ENCODE measurements at regions not wholly inside any gene's neighbourhood (a gene's known extent, or its start where the extent isn't known, plus 50 kb on each side); places are given as distances from the start of the nearest gene placed in this dataset.

DNA sequence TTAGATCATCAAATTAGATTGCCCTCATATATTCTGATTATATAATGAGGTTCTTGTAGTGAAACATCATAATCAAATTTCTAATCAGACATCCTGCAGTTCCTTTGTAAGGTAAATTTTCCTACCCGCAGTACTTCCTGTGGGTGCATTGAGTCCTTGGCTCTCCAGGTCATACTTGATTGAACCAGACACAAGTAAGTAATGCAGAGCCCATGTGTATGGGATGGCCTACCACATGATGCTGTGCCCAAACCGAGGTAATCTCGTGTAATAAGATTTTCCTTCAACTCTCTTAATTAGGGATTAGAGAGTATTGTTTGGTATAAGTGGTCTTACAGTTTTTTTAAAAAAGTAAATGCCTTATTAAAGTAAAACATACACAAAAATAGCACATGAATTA lies 1841.8 kb downstream of the PCDH7 start:
- no peaks in the 10 kb centered on the region for H3K4me1 Mint-ChIP-seq (ENCODE audit: low read depth)
- H3K27me3 Mint-ChIP-seq = no peaks in the 10 kb centered on the region
- POLR2A ChIA-PET = no interaction called here
- Histone ChIP-seq H3K4me3 (ENCODE audit: low read length) (no peak overlapping the region), H3K9me3 (ENCODE audit: control insufficient read depth in 1 of 2, insufficient read depth in 1 of 2, low read length in 2 of 2) (peaks cover 4 to 8% of the 10 kb centered on the region in 2 experiments), H3K4me1 (ENCODE audit: insufficient read depth, low read length) (no peaks in the 10 kb centered on the region), H3K27ac (ENCODE audit: low read depth in 1 of 2, low read length in 2 of 2) (no peak overlapping the region), H3K27me3 (ENCODE audit: control insufficient read depth in 1 of 2, insufficient read depth in 2 of 2, low read length in 2 of 2) (no peaks in the 10 kb centered on the region), H3K36me3 (ENCODE audit: insufficient read depth, low read length) (no peaks in the 10 kb centered on the region)
- ATAC-seq (ENCODE audit: poor library complexity) (no peak), DNase-seq (no peak)
- H3K27ac Mint-ChIP-seq = no peak overlapping the region
- H3K36me3 Mint-ChIP-seq (ENCODE audit: low read depth) = no peaks in the 10 kb centered on the region
- peaks cover 9% of the 10 kb centered on the region for H3K9me3 Mint-ChIP-seq
- CTCF ChIA-PET = no interaction called here
- H3K4me3 Mint-ChIP-seq = no peak overlapping the region
- TF ChIP-seq, protein P1, sequence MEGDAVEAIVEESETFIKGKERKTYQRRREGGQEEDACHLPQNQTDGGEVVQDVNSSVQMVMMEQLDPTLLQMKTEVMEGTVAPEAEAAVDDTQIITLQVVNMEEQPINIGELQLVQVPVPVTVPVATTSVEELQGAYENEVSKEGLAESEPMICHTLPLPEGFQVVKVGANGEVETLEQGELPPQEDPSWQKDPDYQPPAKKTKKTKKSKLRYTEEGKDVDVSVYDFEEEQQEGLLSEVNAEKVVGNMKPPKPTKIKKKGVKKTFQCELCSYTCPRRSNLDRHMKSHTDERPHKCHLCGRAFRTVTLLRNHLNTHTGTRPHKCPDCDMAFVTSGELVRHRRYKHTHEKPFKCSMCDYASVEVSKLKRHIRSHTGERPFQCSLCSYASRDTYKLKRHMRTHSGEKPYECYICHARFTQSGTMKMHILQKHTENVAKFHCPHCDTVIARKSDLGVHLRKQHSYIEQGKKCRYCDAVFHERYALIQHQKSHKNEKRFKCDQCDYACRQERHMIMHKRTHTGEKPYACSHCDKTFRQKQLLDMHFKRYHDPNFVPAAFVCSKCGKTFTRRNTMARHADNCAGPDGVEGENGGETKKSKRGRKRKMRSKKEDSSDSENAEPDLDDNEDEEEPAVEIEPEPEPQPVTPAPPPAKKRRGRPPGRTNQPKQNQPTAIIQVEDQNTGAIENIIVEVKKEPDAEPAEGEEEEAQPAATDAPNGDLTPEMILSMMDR (IDR thresholded peaks at IDR 0.05) = no peak
- intact Hi-C loops (cut with DNase I, micrococcal nuclease) = no loop called here

DNA sequence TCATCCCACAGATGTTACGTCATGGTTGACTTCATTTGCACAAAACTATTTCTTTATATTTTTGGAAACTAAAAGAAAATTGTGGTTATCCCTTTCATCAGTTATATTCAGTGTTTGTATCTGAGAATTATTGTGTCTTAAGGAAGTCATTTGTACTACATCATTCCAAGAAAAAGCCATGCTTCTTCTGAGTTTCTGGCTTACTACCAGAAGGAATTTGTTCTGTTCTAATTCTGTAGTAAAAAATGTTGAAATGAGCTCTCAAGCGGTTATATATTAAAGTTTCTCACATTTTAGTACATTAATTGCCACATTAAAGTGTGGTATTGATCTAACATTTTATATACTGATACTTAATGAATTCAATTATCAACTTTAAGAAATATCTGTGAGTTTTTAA lies 1844.5 kb downstream of the PCDH7 start:
- POLR2A ChIA-PET = no interaction called here
- Histone ChIP-seq H3K9me3 (ENCODE audit: control insufficient read depth in 1 of 2, insufficient read depth in 1 of 2, low read length in 2 of 2) (peaks cover 4 to 13% of the 10 kb centered on the region in 2 experiments), H3K36me3 (ENCODE audit: insufficient read depth, low read length) (no peaks in the 10 kb centered on the region), H3K27me3 (ENCODE audit: control insufficient read depth in 1 of 2, insufficient read depth in 2 of 2, low read length in 2 of 2) (no peaks in the 10 kb centered on the region), H3K4me1 (ENCODE audit: insufficient read depth, low read length) (no peaks in the 10 kb centered on the region), H3K4me3 (ENCODE audit: low read length) (no peak overlapping the region), H3K27ac (ENCODE audit: low read depth in 1 of 2, low read length in 2 of 2) (no peak overlapping the region)
- intact Hi-C loops (cut with DNase I, micrococcal nuclease) = no loop called here
- no peaks in the 10 kb centered on the region for H3K27me3 Mint-ChIP-seq
- no peaks in the 10 kb centered on the region for H3K4me1 Mint-ChIP-seq (ENCODE audit: low read depth)
- TF ChIP-seq, protein P1 (IDR thresholded peaks at IDR 0.05) = no peak
- no peak overlapping the region for H3K4me3 Mint-ChIP-seq
- no peak overlapping the region for H3K27ac Mint-ChIP-seq
- ATAC-seq (ENCODE audit: poor library complexity) (no peak), DNase-seq (no peak)
- CTCF ChIA-PET = no interaction called here
- H3K9me3 Mint-ChIP-seq = peaks cover 14% of the 10 kb centered on the region
- no peaks in the 10 kb centered on the region for H3K36me3 Mint-ChIP-seq (ENCODE audit: low read depth)

- Mint-ChIP-seq H3K36me3 (ENCODE audit: low read depth) (no peaks in the 10 kb centered on the region), H3K4me3 (no peak overlapping the region), H3K27me3 (no peaks in the 10 kb centered on the region), H3K27ac (no peak overlapping the region), H3K9me3 (peaks cover 6% of the 10 kb centered on the region), H3K4me1 (ENCODE audit: low read depth) (no peaks in the 10 kb centered on the region)
- H3K9me3 ChIP-seq (ENCODE audit: control insufficient read depth in 1 of 2, insufficient read depth in 1 of 2, low read length in 2 of 2) = peaks cover 4 to 5% of the 10 kb centered on the region in 2 experiments
- no peak overlapping the region for H3K4me3 ChIP-seq (ENCODE audit: low read length)
- ATAC-seq (ENCODE audit: poor library complexity) (no peak), DNase-seq (peak in 3 of 14 experiments; percentile 19 to 54 (median 27))
- H3K36me3 ChIP-seq (ENCODE audit: insufficient read depth, low read length) = no peaks in the 10 kb centered on the region
- ChIA-PET CTCF (no interaction called here), POLR2A (no interaction called here)
- intact Hi-C loops (cut with DNase I, micrococcal nuclease) = no loop called here
- H3K27ac ChIP-seq (ENCODE audit: low read depth in 1 of 2, low read length in 2 of 2) = no peak overlapping the region
- no peaks in the 10 kb centered on the region for H3K4me1 ChIP-seq (ENCODE audit: insufficient read depth, low read length)
- TF ChIP-seq, protein P1 (IDR thresholded peaks at IDR 0.05) = no peak
- no peaks in the 10 kb centered on the region for H3K27me3 ChIP-seq (ENCODE audit: control insufficient read depth in 1 of 2, insufficient read depth in 2 of 2, low read length in 2 of 2)
Observed at GRCh38 chr4:32569861-32570260, 1849.7 kb downstream of the PCDH7 start.
